ENCODE measurements at regions not wholly inside any gene's neighbourhood (a gene's known extent, or its start where the extent isn't known, plus 50 kb on each side); places are given as distances from the start of the nearest gene placed in this dataset.

DNA sequence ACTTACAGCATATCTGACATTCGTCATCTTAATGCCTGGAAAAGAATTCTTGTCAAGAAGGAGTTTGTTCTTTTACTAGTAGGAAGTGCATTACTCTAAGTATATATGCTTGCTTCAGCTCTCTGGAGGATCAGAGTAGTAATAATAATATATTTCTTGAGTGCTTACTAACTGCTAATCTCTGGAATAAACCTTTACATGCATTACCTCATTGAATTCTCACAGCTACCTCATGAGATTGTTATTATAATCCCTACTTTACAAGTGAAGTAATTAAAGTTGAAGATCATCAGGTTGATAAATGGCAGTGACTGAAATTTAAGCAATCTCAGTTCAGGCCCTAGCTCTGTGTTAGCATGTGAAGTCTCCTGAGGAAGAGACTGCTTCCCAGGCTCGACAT is 115.0 kb upstream of the PDE5A start:
- no peak for DNase-seq

DNA sequence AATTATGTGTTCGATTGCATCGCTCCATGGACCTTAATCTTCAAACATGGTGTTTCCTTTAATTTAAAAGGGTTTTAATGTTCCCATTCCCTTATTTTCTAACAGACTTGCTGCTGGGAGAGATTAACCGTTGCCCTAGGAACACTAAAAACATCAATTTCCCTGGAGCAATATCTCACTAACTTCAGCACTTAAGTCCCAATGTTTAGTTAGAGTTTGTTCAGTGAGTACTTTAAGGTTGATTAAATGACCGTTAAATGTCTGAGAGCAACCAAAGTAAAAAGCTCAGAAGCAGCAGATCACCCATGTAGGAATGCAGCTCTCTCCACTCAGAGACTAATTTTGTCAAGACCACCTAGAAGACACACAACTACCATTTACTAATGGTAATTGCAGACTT is 111.2 kb upstream of the PDE5A start:
- DNase-seq = no peak

DNA sequence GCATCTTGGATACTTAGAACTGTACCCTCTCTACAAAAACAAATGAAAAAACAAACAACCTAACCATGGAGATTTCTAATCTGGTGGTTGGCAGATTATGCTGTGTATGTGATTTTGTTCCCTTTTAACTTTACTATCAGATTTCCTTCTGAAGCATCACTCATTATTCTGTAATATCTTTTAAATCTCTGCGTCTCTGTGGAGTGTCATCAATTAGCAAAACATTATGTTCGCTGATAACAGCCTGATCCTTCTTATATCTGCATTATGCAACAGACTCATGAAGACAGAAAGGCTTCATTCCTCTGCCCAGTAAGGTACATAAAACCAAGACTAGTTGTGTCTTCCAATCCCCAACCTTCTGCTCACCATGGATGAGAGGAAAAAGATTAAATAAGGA is 110.3 kb upstream of the PDE5A start:
- no peak for DNase-seq

DNA sequence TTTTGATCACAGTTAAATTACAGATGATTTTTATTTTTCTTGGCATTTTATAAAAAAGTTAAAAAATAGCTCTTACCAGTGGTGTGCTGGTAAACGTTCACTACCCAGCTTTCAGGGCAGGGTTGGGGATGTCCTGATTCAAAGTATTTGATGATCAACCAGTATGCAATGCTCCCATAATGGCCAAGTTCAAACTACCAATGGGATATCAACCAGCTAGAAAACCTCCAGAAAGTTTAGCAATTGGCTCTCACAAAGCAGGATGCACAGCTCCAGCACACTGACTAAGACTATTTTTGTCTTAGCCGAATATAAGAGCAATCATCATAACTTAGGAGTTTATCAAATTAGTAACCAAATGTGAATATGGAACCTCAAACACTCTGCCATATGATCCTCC is 108.0 kb upstream of the PDE5A start:
- no peak for DNase-seq

DNA sequence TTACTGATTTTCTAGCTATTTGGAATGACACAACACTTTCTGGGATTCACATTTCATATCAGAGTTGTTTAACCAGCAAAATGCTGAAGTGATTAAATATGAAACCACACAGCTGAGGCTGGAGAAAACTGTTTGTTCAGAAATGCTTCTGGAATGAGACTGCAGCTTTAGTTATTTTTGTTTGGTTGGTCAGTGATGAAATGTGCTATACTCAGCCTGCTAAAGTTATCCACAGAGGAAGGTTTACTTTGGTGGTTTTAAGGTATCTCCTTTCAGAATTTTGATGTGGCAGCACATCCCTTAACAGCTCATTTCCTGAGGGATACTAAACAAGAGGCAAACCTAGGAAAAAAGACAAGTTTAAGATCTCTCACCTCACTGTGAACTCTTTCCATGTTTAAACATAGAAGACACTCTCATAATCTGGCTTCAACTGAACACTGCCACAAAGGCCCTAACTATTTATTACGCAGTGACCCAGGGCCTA is 106.6 kb upstream of the PDE5A start:
- DNase-seq = no peak

DNA sequence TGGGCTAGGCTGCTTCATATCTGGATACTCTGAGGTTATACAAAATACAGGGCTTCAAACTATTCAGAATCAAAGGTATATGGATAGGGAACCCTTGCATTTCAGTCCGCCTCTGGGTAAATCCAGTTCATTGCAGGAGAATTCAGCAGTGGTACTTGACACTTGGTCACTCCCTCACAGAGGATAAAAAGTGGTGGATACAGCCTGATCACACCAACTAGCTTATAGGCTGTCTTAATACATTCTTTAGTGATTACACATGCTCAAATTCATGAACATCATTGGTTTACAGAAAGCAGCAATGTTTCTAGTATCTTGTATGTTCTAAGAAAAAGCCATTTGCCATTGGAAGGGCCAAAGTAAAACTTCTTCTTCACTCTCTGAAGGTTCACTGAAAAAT is 104.8 kb upstream of the PDE5A start:
- DNase-seq = no peak

DNA sequence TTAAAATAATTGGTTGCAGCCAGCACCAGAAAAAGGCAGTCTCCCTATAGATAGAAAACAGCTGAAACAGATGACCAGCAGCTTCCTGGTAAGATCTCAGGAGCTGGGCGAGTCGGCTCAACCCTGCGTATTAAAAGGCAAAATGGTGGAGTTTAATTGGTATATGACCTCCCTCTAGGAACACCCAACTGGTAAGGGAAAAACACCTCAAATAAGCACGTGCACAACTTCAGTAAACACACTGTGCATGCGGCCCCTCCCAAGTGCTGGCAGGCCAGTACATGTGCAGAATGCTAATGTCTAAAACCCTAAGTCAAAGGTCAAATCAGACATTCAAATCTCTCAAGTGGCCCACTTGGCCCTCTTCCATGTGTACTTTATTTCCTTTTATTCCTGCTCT is 103.2 kb upstream of the PDE5A start:
- DNase-seq = no peak

DNA sequence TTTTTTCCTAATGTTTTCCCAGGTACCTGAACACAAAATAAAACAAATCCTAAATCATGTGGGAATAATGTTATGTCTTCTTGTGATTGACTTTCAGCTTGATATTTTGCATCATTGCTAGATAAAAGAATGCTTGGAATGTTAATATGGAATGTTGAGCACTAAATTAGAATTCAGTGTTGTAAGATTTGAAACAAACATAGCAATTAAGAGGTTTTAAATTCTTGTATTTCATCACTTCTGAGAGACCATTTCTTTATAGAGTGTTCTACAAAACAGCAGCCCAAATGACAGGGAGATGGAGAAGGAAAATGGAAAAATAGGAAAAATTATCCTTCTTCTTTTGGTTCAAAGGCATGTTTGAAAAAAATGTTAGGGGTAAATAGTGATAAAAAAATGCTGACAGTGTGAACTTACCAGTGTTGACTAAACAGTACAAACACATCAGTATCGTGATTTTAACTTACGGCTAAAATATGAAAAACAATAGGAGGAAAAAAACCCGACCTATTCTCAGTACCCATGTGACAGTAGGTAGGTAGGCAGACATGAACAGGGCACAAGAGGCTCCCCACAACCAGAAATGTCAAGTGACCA is 102.6 kb upstream of the PDE5A start:
- DNase-seq = no peak

DNA sequence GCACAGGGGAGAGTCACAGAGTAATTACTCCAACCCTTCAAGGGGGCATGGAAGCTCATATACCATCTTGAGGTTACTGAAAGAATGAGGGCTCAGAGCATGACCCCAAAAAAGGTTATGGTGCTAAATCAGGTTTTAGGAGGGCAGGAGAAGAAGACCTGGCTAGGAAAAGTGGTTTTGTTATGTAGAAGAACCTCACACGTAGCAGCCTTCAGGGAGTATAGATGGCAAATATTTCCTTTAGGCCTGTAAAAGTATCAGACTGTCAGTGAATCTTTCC is 102.0 kb upstream of the PDE5A start:
- no peak for DNase-seq

DNA sequence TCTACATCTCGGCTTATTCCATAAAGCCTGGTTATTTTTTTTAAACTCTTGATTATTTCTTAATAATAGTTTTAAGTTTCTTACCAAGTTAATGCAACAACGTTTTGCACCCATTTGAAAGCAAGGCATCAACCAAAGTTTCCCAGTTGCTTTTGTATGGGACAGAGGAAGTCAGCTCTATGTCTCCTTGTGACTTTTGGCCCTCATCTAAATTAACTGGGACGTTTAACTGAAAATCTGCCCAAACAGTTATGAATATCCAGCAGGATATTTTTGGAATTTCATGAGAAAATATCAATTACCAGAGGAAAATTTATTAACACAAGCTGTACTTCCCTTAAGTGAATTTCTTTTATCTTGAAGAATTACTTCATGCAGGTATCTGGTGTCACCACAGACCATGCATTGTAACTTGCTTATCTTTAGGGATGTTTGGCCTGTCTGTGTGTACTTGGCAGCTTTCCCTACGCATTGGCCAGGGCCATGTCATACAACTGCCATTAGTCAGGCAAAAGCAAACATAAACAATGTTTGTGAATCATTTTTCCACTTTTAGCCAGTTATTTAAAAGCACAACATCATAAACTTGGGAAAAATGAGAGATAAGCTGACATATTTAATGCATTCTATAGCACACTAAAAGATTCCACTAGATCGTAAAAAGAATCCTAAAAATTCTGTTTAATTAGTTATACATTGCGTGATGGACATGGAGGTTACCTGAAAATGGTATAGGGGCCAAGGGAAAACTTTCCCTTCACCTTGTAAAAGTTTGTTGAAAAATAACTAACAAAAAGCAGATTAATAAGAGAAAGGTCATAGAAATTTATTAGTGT is 101.4 kb upstream of the PDE5A start:
- no peak for DNase-seq

DNA sequence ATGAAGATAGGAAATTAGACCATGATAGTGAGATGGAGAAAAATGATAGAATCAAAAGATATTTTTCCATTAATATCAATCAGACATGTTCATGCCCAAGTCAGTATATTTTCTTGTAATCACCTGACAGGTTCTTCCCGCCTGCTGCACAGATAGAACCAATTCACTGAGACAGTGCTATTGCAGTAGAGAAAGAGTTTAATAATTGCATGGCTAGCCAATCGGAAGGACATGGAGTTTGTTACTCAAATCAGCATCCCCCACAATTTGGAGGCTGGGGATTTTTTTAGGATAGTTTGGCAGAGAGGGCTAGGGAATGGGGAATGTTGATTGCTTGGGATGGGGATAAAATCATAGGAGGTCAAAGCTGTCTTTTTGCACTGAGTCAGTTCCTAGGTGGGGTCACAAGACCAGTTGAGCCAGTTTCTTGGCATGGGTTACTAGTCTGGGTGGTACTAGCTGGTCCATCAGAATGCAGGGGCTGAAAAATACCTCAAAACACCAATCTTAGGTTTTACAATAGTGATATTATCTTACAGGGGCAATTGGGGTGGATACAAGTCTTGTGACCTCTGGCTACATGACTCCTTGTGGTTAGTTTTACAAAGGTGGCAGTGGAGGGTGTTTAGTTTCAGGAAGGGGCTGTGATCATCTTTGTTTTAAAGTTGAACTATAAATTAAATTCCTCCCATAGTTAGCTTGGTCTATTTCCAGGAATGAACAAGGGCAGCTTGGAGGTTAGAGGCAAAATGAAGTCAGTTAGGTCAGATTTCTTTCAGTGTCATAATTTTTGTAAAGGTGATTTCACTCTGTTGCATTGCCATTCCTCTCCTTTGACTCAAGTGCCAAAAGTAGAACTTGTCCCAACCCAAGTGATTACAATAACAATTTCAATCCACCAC is 100.3 kb upstream of the PDE5A start:
- no peak for DNase-seq

DNA sequence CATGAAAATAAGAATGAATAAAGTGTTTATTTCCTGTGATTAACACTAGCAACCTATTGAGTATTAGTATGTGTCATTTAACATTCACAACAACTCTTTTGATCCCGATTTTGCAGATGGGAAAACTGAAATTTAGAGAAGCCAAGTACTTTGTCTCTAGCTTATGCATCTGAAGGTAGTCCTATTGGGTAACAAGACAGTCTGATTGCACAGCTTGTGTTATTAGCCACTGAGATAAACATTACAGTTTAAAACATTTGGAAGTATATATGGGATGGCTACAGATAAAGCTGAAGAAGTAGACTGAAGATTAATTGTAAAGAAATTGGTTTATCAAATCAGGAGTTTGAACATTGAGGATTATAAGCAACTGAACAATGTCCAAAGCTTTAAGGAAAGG is 99.6 kb upstream of the PDE5A start:
- DNase-seq = no peak

DNA sequence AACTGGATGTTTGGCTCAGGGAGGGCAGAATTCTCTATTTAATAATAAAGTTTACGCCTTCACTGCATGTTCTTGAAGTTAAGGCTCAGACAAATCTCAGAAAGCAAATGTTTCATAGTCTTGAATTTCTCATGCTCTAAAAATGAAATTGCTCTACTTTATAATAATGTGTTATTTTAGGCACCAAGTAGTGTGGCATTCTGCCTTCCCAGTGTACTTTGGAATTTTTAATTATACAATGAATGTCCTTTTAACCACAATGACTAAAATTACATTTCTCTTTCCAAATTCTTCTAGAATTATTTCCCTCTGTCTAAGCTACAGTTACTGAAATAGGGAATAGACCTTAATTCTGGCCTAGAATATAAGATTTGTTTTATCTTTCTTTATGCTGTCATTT is 97.9 kb upstream of the PDE5A start:
- no peak for DNase-seq

DNA sequence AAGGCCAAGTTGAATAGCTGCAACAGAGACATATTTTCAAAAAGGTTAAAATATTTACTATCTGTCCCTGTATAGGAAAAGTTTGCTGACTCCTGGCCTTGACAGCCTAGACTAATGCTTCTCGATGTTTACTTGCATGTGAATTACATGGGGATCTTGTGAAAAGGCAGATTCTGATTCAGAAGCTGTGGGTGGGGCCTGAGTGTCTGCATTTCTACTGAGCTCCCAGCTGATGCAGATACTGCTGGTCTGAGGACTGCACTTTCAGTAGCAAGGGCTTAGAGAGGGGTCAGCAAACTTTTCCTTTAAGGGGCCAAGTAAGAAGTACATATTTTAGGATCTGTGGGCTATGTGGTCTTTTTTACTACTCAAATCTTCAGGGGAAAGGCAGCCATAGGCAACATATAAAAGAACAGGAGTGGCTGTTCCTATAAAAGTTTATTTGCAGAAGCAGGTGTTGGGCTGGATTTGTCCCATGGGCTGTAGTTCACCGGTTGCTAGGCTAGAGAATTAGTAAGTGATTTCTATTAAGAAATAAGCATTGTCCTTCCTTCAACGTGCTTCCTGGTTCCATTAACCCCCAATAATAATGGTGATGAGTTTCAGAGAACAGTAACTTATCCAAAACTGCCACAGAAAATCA is 97.2 kb upstream of the PDE5A start:
- no peak for DNase-seq

DNA sequence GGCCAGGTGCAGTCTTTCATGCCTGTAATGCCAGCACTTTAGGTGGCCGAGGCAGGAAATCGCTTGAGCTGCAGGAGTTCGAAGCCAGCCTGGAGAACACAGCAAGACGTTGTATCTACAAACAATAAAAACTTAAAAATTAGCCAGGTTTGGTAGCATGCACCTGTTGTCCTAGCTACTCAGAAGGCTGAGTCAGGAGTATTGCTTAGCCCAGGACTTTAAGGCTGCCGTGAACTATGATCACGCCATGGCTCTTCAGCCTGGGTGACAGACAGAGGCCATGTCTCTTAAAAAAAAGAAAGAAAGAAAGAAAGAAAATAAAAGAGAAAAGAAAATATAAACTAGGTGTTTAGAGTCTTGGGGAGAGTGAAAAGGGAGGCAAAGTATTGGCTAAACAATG is 96.4 kb upstream of the PDE5A start:
- DNase-seq = no peak

DNA sequence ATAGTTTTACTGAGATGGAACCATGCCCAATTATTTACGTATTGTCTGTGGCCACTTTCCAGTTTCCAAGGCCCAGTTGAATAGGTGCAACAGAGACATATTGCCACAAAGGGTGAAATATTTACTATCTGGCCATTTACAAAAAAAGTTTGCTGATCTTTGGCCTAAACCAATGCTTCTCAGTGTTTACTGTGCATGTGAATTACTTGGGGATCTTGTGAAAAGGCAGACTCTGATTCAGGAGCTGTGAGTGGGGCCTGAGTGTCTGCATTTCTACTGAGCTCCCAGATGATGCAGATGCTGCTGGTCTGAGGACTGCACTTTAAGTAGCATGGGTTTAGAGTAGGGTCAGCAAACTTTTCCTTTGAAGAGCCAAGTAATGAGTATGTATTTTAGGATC is 94.1 kb upstream of the PDE5A start:
- no peak for DNase-seq

DNA sequence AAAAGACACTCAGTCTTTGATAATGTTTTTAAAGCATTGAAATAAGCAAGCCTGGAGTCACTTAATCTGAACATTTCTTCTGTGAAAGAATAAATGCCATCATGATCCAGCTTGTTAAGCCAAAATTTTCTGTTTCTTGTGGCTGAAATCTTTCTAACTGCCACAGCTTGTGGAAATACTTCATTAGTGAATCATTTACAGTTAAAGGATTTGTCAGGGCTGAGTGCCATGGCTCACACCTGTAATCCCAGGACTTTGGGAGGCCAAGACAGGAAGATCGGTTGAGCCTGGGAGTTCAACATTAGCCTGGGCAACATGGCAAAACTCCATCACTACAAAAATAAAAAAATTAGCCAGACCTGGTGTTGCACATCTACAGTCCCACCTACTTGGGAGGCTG is 93.3 kb upstream of the PDE5A start:
- no peak for DNase-seq

DNA sequence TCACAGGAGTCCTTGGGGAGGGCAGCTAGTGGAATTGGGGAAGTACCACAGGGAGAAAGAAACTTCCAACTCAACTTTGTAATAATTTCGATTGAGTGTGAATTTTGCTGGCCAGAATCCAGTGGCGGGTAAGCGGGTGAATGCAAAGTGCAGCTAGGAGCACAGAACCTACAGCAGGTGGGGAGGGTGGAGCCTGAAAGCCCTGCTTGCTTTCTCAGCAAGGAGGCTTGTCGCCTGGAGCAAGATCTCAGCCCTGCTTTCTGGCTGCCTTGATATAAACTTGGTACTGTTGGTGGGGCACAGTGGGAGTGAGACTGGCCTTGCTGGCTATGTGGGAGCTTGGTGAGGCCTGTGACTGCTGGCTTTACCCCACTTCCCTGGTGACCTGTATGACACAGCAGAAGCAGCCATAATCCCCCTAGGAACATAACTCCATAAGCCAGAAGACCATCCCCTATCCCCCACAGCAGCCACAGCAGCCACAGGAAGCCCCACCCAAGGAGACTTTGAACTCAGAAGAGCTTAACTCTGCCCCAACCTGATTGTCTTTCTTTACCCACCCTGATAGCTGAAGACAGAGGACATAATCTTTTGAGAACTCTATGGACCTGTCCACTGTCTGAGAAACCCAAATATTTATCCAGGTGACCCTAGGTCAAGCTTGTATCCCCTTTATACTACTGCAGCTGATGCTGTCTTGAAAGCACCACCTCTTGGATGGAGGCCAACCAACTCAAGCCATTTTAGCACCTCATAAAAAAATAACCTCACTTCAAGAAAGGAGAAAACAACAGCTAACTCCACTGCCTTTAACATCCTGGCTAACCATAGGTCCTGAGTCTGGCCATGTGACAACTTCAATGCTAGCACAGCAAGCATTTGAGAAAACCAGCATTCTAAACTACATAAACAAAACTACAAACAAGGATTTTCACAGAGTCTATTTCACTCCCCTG is 87.2 kb upstream of the PDE5A start:
- DNase-seq = peak; percentile 16

DNA sequence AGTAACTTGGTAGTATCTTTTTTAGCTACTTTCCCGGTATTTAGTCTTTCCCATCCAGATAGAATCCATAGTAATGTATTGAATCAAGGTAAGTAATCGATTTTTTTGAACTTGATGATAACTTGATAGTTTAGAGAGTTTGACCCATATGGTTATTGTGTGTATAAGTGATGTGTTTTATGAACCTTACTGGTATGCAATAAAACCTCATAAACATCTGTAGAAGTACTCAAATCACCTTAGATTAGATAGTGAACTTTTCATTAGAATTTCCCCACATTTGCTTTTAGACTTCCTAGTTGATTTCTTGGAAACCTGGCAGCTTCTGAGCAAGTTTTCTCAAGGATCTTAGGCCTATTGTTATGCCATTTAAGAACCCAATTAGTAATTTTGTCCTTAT is 80.8 kb upstream of the PDE5A start:
- DNase-seq = no peak

DNA sequence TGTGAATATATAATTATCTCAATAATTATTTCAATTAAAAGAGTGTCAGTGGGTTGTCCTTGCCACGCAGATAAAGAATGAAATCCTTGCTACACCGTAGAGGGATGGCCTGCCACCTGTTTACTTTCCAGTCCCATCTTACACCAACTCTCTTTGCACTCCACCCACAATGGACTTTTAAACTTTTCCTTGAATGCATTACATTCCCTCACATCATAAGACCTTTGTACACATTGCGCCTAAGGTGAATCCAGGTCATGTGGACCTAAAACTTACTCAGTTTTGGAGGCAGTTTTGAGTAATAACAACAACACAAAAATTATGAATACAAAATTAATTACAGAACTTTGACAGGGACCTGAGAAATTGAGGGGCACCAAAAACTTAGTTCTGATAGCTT is 78.7 kb upstream of the PDE5A start:
- DNase-seq = no peak

DNA sequence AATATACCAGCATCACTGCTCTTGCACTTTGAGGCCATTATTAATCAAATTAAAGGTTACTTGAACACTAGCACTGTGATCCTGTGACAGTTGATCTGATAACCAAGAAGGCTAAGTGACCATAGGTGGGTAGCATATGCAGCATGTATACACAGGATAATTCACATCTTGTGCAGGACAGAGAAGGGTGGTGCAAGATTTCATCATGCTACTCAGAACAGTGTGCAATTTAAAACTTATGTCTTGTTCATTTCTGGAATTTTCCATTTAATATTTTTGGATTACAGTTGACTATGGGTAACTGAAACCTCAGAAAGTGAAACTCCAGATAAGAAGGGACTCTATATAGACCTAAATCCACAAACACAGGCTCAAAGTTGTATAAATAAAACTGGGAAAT is 78.2 kb upstream of the PDE5A start:
- DNase-seq = no peak

DNA sequence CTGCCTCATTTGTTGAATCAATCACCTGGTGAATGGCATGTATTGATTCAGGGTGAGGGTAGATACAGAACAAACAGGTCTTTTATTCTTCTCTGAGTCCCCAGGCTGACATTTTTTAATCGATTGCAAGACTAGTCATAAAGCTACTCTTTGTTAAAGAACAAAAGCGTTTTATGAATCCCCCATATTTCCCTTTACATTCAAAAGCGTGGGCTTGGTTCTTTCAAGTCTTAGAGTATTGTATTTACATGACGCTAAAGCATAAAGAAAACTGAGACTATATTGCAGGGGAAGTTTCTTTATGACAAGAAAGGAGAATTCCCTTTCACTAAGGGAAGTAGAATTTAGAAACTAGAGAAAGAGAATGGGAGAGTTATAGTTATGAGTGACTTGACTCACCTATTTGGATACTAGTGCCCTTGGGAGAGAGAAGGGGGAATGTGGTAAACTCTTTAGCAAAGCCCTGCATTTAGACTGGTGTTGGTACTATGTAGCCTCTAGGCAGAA is 69.3 kb upstream of the PDE5A start:
- no peak for DNase-seq
